PC-9 (cell line): ENCODE measurements at regions not wholly inside any gene's neighbourhood (a gene's known extent, or its start where the extent isn't known, plus 50 kb on each side); places are given as distances from the start of the nearest gene placed in this dataset.

Source experiments
- BruUV-seq: library from RNA; stranded (reverse); fragments of 400-500 nt; replicated peaks from 2 replicates; lab custom pipeline; 2021; lab: Mats Ljungman, UMichigan
- CTCF ChIA-PET: fragments of 300-600 bp; sonication (Branson Sonifier 250); formaldehyde crosslinking; loops from one replicate; lab custom pipeline; 2022; ENCODE audit warnings: antibody characterized with exemption; lab: Charles Lee
- POLR2A ChIA-PET: fragments of 300-600 bp; sonication (Branson Sonifier 250); formaldehyde crosslinking; loops from one replicate; lab custom pipeline; 2022; ENCODE audit warnings: antibody characterized with exemption; ENCODE audit not compliant: unreplicated experiment; lab: Charles Lee
- DNase-seq, 2 experiments: peaks; one replicate each; pipeline versions ENCODE4 v3.0.0 to v3.0.0-alpha.2; 2015 to 2022; ENCODE audit warnings: mixed read lengths in 1 of 2
- H2AFZ ChIP-seq: fragments of 200-600 bp; sonication (generic); 2 replicates; pipeline ENCODE4 v1.8.1; 2017; ENCODE audit warnings: antibody characterized with exemption
- H3F3A ChIP-seq: fragments of 200-600 bp; sonication (generic); 2 replicates; pipeline ENCODE4 v1.8.1; 2017; ENCODE audit warnings: antibody characterized with exemption, mild to moderate bottlenecking, low read depth; ENCODE audit not compliant: insufficient read depth
- H3K27ac ChIP-seq: fragments of 200-600 bp; sonication (generic); 2 replicates; pipeline ENCODE4 v1.6.1; 2016; ENCODE audit warnings: mixed run types
- H3K27me3 ChIP-seq: fragments of 200-600 bp; sonication (generic); 2 replicates; pipeline ENCODE4 v1.6.1; 2016; ENCODE audit warnings: low read depth, mixed run types; ENCODE audit not compliant: insufficient read depth
- H3K36me3 ChIP-seq: fragments of 200-600 bp; sonication (generic); 2 replicates; pipeline ENCODE4 v1.6.1; 2016; ENCODE audit warnings: low read depth, mixed run types
- H3K4me1 ChIP-seq: fragments of 200-600 bp; sonication (generic); replicated peaks from 2 replicates; pipeline ENCODE4 v1.6.1; 2016; ENCODE audit warnings: mixed run types; ENCODE audit not compliant: insufficient read depth
- H3K4me2 ChIP-seq: fragments of 200-600 bp; sonication (generic); 2 replicates; pipeline ENCODE4 v1.6.1; 2017; ENCODE audit warnings: mixed run types
- H3K4me3 ChIP-seq: fragments of 200-600 bp; sonication (generic); 2 replicates; pipeline ENCODE4 v1.6.1; 2016; ENCODE audit warnings: mixed run types
- H3K79me2 ChIP-seq: fragments of 200-600 bp; sonication (generic); 2 replicates; pipeline ENCODE4 v1.6.1; 2017; ENCODE audit warnings: low read depth, mixed run types
- H3K9me2 ChIP-seq: fragments of 200-600 bp; sonication (generic); 2 replicates; pipeline ENCODE4 v1.8.1; 2017; ENCODE audit warnings: mild to moderate bottlenecking; ENCODE audit not compliant: insufficient read depth
- H3K9me3 ChIP-seq: fragments of 200-600 bp; sonication (generic); 2 replicates; pipeline ENCODE4 v1.8.1; 2016; ENCODE audit warnings: low read depth; ENCODE audit not compliant: insufficient read depth
- H4K20me1 ChIP-seq: fragments of 200-600 bp; sonication (generic); 2 replicates; pipeline ENCODE4 v1.8.1; 2017; ENCODE audit not compliant: insufficient read depth
- EZH2 ChIP-seq: fragments of 200-600 bp; sonication (generic); IDR thresholded peaks from 2 replicates; pipeline ENCODE4 v1.8.0; 2017; ENCODE audit warnings: antibody characterized with exemption, low read depth
- intact Hi-C: fragments of 100-400 bp; cut with micrococcal nuclease; formaldehyde crosslinking; loops from one replicate; pipeline ENCODE4 v1.10.0; 2022; ENCODE audit not compliant: unreplicated experiment
- TF ChIP-seq, protein P1 (sequence below): fragments of 200-600 bp; sonication (generic); conservative IDR thresholded peaks from 2 replicates; pipeline ENCODE4 v1.6.1; 2017; ENCODE audit warnings: mixed run types, antibody characterized with exemption, mild to moderate bottlenecking, moderate library complexity

DNA sequence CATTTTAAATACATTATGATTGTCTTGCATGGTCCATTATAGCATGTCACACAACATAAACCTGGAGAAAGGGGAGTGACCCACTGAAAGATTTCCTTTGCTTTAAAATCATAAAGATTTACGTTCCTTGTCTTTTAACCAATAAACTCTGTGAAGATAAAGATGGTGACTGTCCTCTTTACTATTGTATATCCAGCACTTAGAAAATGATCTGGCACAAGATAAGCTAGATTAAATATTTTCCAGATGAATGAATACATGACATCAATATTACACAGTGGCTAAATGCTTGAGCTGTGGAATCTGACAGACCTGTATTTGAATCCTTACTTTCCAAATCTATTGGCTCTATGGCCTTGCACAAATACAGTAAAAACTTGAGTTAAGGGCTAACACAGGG is 938.4 kb downstream of the SORCS1 start:
- no peaks in the 10 kb centered on the region for H3K27me3 ChIP-seq
- H3K27ac ChIP-seq, result no peak overlapping the region
- ChIA-PET CTCF (no interaction called here), POLR2A (no interaction called here)
- no peaks in the 10 kb centered on the region for H3K9me2 ChIP-seq
- H3K9me3 ChIP-seq, result no peaks in the 10 kb centered on the region
- no TSS peak for BruUV-seq
- H3F3A ChIP-seq, result no peaks in the 10 kb centered on the region
- no peaks in the 10 kb centered on the region for H3K4me1 ChIP-seq
- no peaks in the 10 kb centered on the region for H3K79me2 ChIP-seq
- DNase-seq, result no peak
- no peak for TF ChIP-seq EZH2
- TF ChIP-seq, protein P1, sequence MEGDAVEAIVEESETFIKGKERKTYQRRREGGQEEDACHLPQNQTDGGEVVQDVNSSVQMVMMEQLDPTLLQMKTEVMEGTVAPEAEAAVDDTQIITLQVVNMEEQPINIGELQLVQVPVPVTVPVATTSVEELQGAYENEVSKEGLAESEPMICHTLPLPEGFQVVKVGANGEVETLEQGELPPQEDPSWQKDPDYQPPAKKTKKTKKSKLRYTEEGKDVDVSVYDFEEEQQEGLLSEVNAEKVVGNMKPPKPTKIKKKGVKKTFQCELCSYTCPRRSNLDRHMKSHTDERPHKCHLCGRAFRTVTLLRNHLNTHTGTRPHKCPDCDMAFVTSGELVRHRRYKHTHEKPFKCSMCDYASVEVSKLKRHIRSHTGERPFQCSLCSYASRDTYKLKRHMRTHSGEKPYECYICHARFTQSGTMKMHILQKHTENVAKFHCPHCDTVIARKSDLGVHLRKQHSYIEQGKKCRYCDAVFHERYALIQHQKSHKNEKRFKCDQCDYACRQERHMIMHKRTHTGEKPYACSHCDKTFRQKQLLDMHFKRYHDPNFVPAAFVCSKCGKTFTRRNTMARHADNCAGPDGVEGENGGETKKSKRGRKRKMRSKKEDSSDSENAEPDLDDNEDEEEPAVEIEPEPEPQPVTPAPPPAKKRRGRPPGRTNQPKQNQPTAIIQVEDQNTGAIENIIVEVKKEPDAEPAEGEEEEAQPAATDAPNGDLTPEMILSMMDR, result no peak
- no peak overlapping the region for H3K4me2 ChIP-seq
- H3K4me3 ChIP-seq, result no peak overlapping the region
- H2AFZ ChIP-seq, result no peak overlapping the region
- intact Hi-C loops, result no loop called here
- no peaks in the 10 kb centered on the region for H3K36me3 ChIP-seq
- H4K20me1 ChIP-seq, result no peaks in the 10 kb centered on the region

DNA sequence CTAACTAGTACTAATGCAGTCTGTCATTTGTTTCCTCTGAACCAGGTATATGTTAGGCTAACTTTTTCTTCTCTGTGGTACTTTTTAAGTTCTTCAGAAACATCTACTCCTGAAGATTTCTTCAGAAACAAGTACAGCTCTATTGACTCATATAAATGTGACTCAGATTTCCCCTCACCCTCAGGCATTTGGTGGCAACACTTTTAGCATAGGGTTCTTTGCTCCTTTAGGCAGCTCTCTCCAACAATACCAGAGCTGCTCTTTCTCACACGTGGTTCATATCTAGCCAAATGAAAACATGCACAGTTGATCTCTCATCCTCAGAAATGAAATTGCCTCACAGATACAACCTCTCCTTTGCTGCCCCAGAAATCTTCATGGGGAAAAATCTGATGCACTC is 939.8 kb downstream of the SORCS1 start:
- Histone ChIP-seq H3K27me3 (no peaks in the 10 kb centered on the region), H3K4me3 (no peak overlapping the region), H3K9me2 (no peaks in the 10 kb centered on the region), H3K36me3 (no peaks in the 10 kb centered on the region), H3K4me1 (no peaks in the 10 kb centered on the region), H3K4me2 (no peak overlapping the region), H3F3A (no peaks in the 10 kb centered on the region), H3K9me3 (no peaks in the 10 kb centered on the region), H4K20me1 (no peaks in the 10 kb centered on the region), H3K79me2 (no peaks in the 10 kb centered on the region), H2AFZ (no peak overlapping the region), H3K27ac (no peak overlapping the region)
- ChIA-PET CTCF (no interaction called here), POLR2A (no interaction called here)
- no TSS peak for BruUV-seq
- intact Hi-C loops, result no loop called here
- TF ChIP-seq, protein P1, result no peak
- TF ChIP-seq EZH2, result no peak
- no peak for DNase-seq

DNA sequence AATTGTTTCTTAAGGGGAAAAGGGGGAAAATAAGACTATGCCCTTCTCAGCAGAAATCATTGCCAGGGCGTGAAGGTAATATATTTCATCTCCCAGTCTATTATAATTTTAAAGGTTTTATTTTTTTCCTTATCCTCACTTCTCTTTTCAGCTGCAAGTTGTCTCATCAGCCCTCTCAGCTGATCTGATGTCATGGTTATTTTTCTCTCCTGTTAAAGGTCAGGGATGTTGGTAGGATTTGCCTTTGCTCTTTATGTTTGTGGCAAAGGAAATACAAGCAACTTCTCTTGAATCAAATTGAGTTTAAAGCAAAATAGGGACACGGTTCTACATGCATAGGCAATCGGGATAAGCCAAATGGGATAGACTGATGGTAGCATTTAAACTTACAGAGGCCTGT is 946.9 kb downstream of the SORCS1 start:
- H2AFZ ChIP-seq, result no peak overlapping the region
- H3K4me2 ChIP-seq, result no peak overlapping the region
- H3K27me3 ChIP-seq, result no peaks in the 10 kb centered on the region
- no peaks in the 10 kb centered on the region for H3K9me2 ChIP-seq
- H3K79me2 ChIP-seq, result no peaks in the 10 kb centered on the region
- no peaks in the 10 kb centered on the region for H3K4me1 ChIP-seq
- DNase-seq, result no peak
- ChIA-PET CTCF (no interaction called here), POLR2A (no interaction called here)
- H3K36me3 ChIP-seq, result no peaks in the 10 kb centered on the region
- H3K9me3 ChIP-seq, result no peaks in the 10 kb centered on the region
- no peak for TF ChIP-seq EZH2
- TF ChIP-seq, protein P1, result no peak
- no peaks in the 10 kb centered on the region for H4K20me1 ChIP-seq
- BruUV-seq, result no TSS peak
- intact Hi-C loops, result no loop called here
- H3K4me3 ChIP-seq, result no peak overlapping the region
- H3K27ac ChIP-seq, result no peak overlapping the region
- no peaks in the 10 kb centered on the region for H3F3A ChIP-seq
